DND-41 (cell line): ENCODE measurements at regions not wholly inside any gene's neighbourhood (a gene's known extent, or its start where the extent isn't known, plus 50 kb on each side); places are given as distances from the start of the nearest gene placed in this dataset.

Experiments used
- ATAC-seq: fragments of 200-7000 bp; cut with Tn5 transposase; 3 replicates; pipeline ENCODE4 v1.9.1; 2021; ENCODE audit warnings: low read depth; ENCODE audit not compliant: insufficient read depth
- DNase-seq: peaks from one replicate; pipeline ENCODE4 v3.0.0-alpha.2; 2020
- H2AFZ ChIP-seq: 2 replicates; pipeline ENCODE4 v1.6.0; 2012; ENCODE audit warnings: low read depth, low read length
- H3K27ac ChIP-seq: 2 replicates; pipeline ENCODE4 v1.5.1; 2012; ENCODE audit warnings: low read length, inconsistent platforms
- H3K27me3 ChIP-seq: fragments of 200-600 bp; sonication (generic); 2 replicates; pipeline ENCODE4 v1.6.0; 2012; ENCODE audit warnings: low read length, mild to moderate bottlenecking, inconsistent platforms; ENCODE audit not compliant: insufficient read depth, poor library complexity
- H3K36me3 ChIP-seq: 2 replicates; pipeline ENCODE4 v1.5.1; 2012; ENCODE audit warnings: low read length, inconsistent platforms; ENCODE audit not compliant: insufficient read depth
- H3K4me1 ChIP-seq: 2 replicates; pipeline ENCODE4 v1.5.1; 2012; ENCODE audit warnings: mild to moderate bottlenecking, low read length; ENCODE audit not compliant: insufficient read depth
- H3K4me2 ChIP-seq: 2 replicates; pipeline ENCODE4 v1.6.0; 2012; ENCODE audit warnings: mild to moderate bottlenecking, moderate library complexity, low read length, inconsistent platforms; ENCODE audit not compliant: insufficient read depth
- H3K4me3 ChIP-seq, 2 experiments: fragments of 200-600 bp in 1 of 2; shearing (Covaris generic) in 1 of 2; 2 replicates each; pipeline ENCODE4 v1.5.1; 2012 to 2016; ENCODE audit warnings: inconsistent platforms in 2 of 2, low read length in 2 of 2, mild to moderate bottlenecking in 2 of 2, low read depth in 1 of 2, moderate library complexity in 1 of 2
- H3K79me2 ChIP-seq: 2 replicates; pipeline ENCODE4 v1.6.0; 2012; ENCODE audit warnings: low read length, inconsistent platforms; ENCODE audit not compliant: insufficient read depth
- H3K9ac ChIP-seq: 2 replicates; pipeline ENCODE4 v1.6.0; 2012; ENCODE audit warnings: low read depth, mild to moderate bottlenecking, inconsistent platforms, low read length, moderate library complexity
- H3K9me3 ChIP-seq: 2 replicates; pipeline ENCODE4 v1.5.1; 2012; ENCODE audit warnings: low read length, moderate library complexity, mild to moderate bottlenecking, inconsistent platforms; ENCODE audit not compliant: insufficient read depth, severe bottlenecking
- H4K20me1 ChIP-seq: 2 replicates; pipeline ENCODE4 v1.6.0; 2012; ENCODE audit warnings: low read length; ENCODE audit not compliant: insufficient read depth
- CTCF ChIP-seq: IDR thresholded peaks from 2 replicates; pipeline ENCODE4 v1.5.1; 2012; ENCODE audit warnings: borderline replicate concordance, low read length, moderate library complexity, mild to moderate bottlenecking; ENCODE audit not compliant: poor library complexity, severe bottlenecking; ENCODE audit errors: extremely low read depth
- EZH2 ChIP-seq: IDR thresholded peaks from 3 replicates; pipeline ENCODE4 v1.6.1; 2012; ENCODE audit warnings: borderline replicate concordance, low read depth, mild to moderate bottlenecking, moderate library complexity, low read length, inconsistent platforms; ENCODE audit not compliant: severe bottlenecking

GRCh38 chr7:3107228-3107763 is 63.6 kb upstream of the CARD11 start:
- H3K27ac ChIP-seq, result no peak overlapping the region
- no peak overlapping the region for H2AFZ ChIP-seq
- H3K4me3 ChIP-seq, result no peak overlapping the region
- no peaks in the 10 kb centered on the region for H3K4me1 ChIP-seq
- H3K27me3 ChIP-seq, result peaks cover 3% of the 10 kb centered on the region
- H3K4me2 ChIP-seq, result no peak overlapping the region
- H3K36me3 ChIP-seq, result no peaks in the 10 kb centered on the region
- H3K79me2 ChIP-seq, result no peaks in the 10 kb centered on the region
- DNase-seq, result no peak
- no peak for ATAC-seq
- no peaks in the 10 kb centered on the region for H3K9me3 ChIP-seq
- no peak overlapping the region for H3K9ac ChIP-seq
- no peaks in the 10 kb centered on the region for H4K20me1 ChIP-seq
- TF ChIP-seq EZH2 (no peak), CTCF (no peak)

GRCh38 chr7:3107889-3108570 is 64.4 kb upstream of the CARD11 start:
- no peaks in the 10 kb centered on the region for H4K20me1 ChIP-seq
- H3K4me2 ChIP-seq, result no peak overlapping the region
- no peak overlapping the region for H3K4me3 ChIP-seq
- no peaks in the 10 kb centered on the region for H3K36me3 ChIP-seq
- H3K27ac ChIP-seq, result no peak overlapping the region
- no peaks in the 10 kb centered on the region for H3K4me1 ChIP-seq
- no peak for DNase-seq
- no peak for ATAC-seq
- H3K27me3 ChIP-seq, result peaks cover 3% of the 10 kb centered on the region
- no peak overlapping the region for H3K9ac ChIP-seq
- H2AFZ ChIP-seq, result no peak overlapping the region
- H3K9me3 ChIP-seq, result no peaks in the 10 kb centered on the region
- no peak for TF ChIP-seq EZH2
- TF ChIP-seq CTCF, result no peak
- H3K79me2 ChIP-seq, result no peaks in the 10 kb centered on the region

- Histone ChIP-seq H3K4me2 (no peak overlapping the region), H3K36me3 (no peaks in the 10 kb centered on the region), H3K4me3 (no peak overlapping the region), H3K27me3 (peaks cover 3% of the 10 kb centered on the region), H3K79me2 (no peaks in the 10 kb centered on the region), H3K9me3 (no peaks in the 10 kb centered on the region), H3K27ac (no peak overlapping the region), H2AFZ (no peak overlapping the region), H3K4me1 (no peaks in the 10 kb centered on the region), H3K9ac (no peak overlapping the region), H4K20me1 (no peaks in the 10 kb centered on the region)
- no peak for DNase-seq
- no peak for ATAC-seq
- no peak for TF ChIP-seq CTCF
- TF ChIP-seq EZH2, result no peak
These were observed 65.7 kb upstream of the CARD11 start for GRCh38 chr7:3109311-3109915.
